AG08396 (cell line): ENCODE measurements at regions not wholly inside any gene's neighbourhood (a gene's known extent, or its start where the extent isn't known, plus 50 kb on each side); places are given as distances from the start of the nearest gene placed in this dataset.
"Not testable (repeated sequence)": the region's sequence is repeated elsewhere in the genome, so short reads cannot be mapped to it uniquely, and the experiment has no call there.

ENCODE experiments used
- DNase-seq: peaks from one replicate; pipeline ENCODE4 v3.0.0; 2012; ENCODE audit warnings: low spot score, mixed read lengths

- no peak for DNase-seq
Measured at GRCh38 chr3:62926494-62926893, 51.3 kb upstream of the CADPS start.

GRCh38 chr3:62928256-62928655, 53.0 kb upstream of the CADPS start:
- no peak for DNase-seq

- no peak for DNase-seq
Measured at GRCh38 chr3:62929771-62930170, 54.6 kb upstream of the CADPS start.

- DNase-seq, result no peak
Measured at GRCh38 chr3:62935793-62936192, 60.6 kb upstream of the CADPS start.

- DNase-seq, result no peak
Measured at GRCh38 chr3:62936626-62937254, 61.5 kb upstream of the CADPS start.

GRCh38 chr3:62938583-62938982, 63.4 kb upstream of the CADPS start:
- DNase-seq, result no peak

- DNase-seq, result no peak
Measured at GRCh38 chr3:62939707-62940106, 64.5 kb upstream of the CADPS start.

- no peak for DNase-seq
Measured at GRCh38 chr3:62940771-62941563, 65.8 kb upstream of the CADPS start.

GRCh38 chr3:62942227-62942626, 67.0 kb upstream of the CADPS start:
- no peak for DNase-seq

GRCh38 chr3:62942764-62943163, 67.5 kb upstream of the CADPS start:
- DNase-seq, result no peak

- no peak for DNase-seq
Measured at GRCh38 chr3:62948921-62949320, 73.7 kb upstream of the CADPS start.

GRCh38 chr3:62950210-62950609, 75.0 kb upstream of the CADPS start:
- no peak for DNase-seq

GRCh38 chr3:62951037-62951613, 75.9 kb upstream of the CADPS start:
- DNase-seq, result no peak

- not testable (repeated sequence) for DNase-seq
Measured at GRCh38 chr3:62951880-62952279, 76.7 kb upstream of the CADPS start.

- DNase-seq, result no peak
Measured at GRCh38 chr3:62954580-62954979, 79.4 kb upstream of the CADPS start.

GRCh38 chr3:62955126-62955525, 79.9 kb upstream of the CADPS start:
- no peak for DNase-seq

GRCh38 chr3:62956411-62956810, 81.2 kb upstream of the CADPS start:
- DNase-seq, result no peak

GRCh38 chr3:62961874-62962556, 86.8 kb upstream of the CADPS start:
- DNase-seq, result no peak

GRCh38 chr3:62962714-62963113, 87.5 kb upstream of the CADPS start:
- no peak for DNase-seq

- DNase-seq, result no peak
Measured at GRCh38 chr3:62965311-62965710, 90.1 kb upstream of the CADPS start.

- no peak for DNase-seq
Measured at GRCh38 chr3:62968128-62968527, 92.9 kb upstream of the CADPS start.

- DNase-seq, result no peak
Measured at GRCh38 chr3:62970648-62971047, 95.4 kb upstream of the CADPS start.

- no peak for DNase-seq
Measured at GRCh38 chr3:62975566-62975965, 100.3 kb upstream of the CADPS start.
